ENCODE measurements at regions not wholly inside any gene's neighbourhood (a gene's known extent, or its start where the extent isn't known, plus 50 kb on each side); places are given as distances from the start of the nearest gene placed in this dataset.
"Not testable (repeated sequence)": the region's sequence is repeated elsewhere in the genome, so short reads cannot be mapped to it uniquely, and the experiment has no call there.

DNA sequence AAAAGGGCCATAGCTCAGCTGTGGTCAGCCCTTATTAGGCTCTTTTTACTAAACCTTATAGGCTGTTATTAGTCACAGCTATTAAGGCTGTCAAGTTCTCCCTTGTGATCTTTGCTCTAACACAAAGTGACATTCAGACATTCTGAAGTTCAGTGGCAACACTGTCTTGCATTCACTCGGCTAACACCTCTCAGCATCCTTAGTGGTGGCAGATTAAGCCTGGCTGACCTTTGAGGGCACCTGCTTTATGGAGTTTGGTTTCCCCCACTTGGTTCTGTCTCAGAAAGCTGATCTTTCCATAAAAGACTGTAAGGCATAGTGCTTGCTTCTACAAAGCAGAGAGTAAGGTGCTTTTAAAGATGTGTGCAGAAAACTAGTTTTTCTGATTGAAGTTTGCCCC, 677.4 kb upstream of the TMEM132C start:
- DNase-seq (ENCODE audit: low read depth): no peak

DNA sequence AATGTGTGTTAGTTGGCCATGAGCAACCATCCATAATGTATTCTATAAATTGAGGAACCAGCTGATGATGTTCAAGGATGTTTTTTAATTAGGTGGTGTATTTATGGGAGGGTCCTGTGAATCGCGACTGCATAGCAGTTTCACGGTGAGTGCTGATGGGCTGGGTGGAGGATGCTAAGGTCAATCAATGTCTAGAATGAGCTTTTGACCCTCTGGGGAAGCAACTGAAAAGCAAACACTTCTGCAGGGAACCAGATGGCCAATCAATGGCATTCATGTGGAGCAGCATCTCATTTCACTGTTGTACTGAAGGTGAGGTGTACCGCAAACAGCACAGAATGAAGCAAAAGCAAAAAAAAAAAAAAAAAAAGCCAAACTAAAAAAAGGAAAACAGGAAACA, 676.1 kb upstream of the TMEM132C start:
- no peak for DNase-seq (ENCODE audit: low read depth)

GRCh38 chr12:127592245-127592644, 674.7 kb upstream of the TMEM132C start:
- DNase-seq (ENCODE audit: low read depth): no peak

GRCh38 chr12:127594351-127594970, 672.5 kb upstream of the TMEM132C start:
- DNase-seq (ENCODE audit: low read depth): no peak

DNA sequence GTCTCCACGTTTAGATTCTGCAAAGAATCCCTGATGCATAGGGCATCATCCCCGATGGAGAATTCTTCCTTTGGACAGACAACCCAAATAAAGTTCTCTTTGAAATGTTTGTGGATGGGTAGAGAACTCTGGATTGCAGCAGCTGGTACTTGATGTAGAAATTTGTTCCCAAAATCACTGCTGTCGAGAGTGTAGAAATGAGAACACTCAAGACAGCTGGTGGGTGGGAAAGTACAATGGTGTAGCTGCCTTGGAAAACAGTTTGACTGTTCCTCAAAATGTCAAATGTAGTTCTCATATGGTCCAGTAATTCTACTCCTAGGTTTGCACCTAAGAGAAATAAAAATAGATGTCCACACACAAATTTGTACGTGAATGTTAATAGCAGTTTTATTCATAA, 671.5 kb upstream of the TMEM132C start:
- no peak for DNase-seq (ENCODE audit: low read depth)

- no peak for DNase-seq (ENCODE audit: low read depth)
Measured at GRCh38 chr12:127596891-127597290, 670.1 kb upstream of the TMEM132C start.

- DNase-seq (ENCODE audit: low read depth): no peak
Measured at GRCh38 chr12:127599436-127599835, 667.5 kb upstream of the TMEM132C start.

- no peak for DNase-seq (ENCODE audit: low read depth)
Measured at GRCh38 chr12:127600211-127600610, 666.8 kb upstream of the TMEM132C start.

GRCh38 chr12:127606476-127607015, 660.4 kb upstream of the TMEM132C start:
- no peak for DNase-seq (ENCODE audit: low read depth)

DNA sequence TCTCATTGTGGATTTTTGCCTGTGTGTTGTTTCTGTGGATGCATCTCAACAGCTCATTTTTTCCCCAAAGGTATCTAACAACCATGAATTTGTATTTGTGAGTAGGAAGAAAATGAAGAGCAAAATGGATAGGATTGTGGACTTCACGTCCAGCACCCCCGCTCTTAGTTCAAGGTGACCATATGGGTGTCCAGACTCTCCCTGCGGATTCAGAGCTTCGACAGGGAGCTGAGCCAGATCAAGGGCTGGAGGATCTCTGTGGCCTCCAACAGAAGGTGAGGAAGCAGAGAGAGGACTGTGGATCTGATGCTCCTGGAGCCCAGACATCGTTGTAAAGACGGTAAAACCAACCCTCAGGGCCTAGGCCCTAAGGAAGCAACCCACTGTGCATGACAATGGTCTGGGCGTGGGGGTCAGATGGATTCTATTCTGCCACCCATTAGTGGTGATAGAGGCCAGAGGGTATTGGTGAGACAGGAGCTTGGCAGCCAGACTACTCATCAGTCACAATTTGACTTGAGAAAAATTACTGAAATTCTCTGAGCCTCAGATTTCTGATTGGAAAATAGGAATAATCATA, 659.7 kb upstream of the TMEM132C start:
- DNase-seq (ENCODE audit: low read depth): no peak

DNA sequence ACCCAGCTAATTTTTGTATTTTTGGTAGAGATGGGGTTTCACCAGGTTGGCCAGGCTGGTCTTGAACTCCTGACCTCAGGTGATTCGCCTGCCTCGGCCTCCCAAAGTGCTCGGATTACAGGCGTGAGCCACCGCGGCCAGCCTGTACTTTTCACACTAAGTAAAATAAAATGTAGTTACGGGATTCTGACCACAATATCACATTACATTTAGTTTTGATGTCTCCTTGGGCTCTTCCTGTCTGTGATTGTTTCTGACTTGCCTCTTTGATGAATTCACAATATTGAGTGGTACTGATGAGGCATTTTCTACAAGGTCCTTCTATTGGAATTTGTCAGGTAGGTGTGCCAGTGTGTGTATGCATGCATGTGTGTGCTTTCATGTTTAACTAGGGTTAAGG, 658.6 kb upstream of the TMEM132C start:
- DNase-seq (ENCODE audit: low read depth): not testable (repeated sequence)

- DNase-seq (ENCODE audit: low read depth): no peak
Measured at GRCh38 chr12:127613056-127613455, 653.9 kb upstream of the TMEM132C start.

DNA sequence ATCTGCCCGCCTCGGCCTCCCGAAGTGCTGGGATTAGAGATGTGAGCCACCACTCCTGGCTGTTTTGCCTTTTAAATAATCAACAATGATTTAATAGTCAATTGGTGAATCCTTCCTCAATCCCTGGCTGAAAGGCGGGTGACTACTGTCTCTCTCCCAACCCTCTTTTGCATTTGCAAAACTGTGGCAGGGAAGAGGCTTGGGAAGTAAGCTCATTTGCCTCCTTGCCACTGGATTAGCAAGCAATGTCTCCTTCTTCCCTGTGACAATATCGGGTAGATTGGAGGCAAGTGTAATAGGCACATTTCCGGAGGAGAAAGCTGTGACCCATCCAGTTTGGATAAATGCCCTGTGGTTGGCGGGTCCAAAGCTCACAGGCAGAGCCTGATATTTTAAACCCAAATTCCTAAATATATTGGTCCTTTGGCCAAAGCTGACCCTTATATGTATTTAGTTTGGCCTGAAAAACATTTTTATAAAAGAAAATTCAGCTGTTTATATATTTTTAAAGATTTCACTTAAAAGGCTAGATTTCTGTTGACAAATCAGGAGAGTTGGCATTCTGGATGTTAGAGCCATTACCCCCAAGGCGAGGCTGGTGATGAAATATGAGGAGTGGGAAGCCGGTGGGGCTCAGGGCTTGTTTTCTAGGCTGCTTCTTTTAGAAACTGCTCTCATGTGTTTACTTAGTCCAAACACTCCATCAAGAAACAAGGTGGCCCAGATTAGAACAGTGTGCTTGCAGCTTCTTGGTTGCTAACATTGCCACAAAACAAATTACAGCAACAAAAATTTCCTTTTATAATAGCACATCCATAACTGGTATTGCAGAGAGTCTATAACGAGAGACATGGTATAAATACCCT, 646.9 kb upstream of the TMEM132C start:
- no peak for DNase-seq (ENCODE audit: low read depth)

DNA sequence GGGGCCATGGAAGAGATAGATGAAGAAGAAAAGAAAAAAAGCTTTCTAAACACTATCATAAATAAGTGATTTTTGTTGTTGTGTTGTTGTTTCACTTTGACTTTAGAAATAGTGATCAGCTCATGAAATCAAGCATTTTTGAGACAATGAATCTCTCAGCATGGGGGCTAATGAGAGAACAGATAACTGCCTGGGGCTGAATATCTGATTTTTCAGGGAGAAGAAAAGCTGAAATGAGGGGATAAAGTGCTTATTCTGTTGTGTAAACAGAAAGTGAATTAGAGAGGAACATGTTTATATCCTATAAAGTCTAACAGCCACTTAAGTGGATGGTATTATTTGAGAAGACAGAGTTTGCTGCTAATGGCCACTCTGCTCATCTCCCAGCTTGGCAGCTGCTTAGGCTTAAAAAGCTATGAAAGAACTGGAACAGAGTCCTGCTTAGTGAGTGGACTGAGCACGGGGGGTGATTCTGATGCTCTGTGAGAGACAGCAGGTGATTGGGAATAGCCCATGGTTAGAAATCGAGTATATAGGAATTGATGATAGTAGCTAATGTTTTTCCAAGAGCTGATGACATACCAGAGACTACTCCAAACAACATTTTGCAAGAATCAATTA, 646.1 kb upstream of the TMEM132C start:
- no peak for DNase-seq (ENCODE audit: low read depth)

GRCh38 chr12:127621366-127621765, 645.6 kb upstream of the TMEM132C start:
- no peak for DNase-seq (ENCODE audit: low read depth)

DNA sequence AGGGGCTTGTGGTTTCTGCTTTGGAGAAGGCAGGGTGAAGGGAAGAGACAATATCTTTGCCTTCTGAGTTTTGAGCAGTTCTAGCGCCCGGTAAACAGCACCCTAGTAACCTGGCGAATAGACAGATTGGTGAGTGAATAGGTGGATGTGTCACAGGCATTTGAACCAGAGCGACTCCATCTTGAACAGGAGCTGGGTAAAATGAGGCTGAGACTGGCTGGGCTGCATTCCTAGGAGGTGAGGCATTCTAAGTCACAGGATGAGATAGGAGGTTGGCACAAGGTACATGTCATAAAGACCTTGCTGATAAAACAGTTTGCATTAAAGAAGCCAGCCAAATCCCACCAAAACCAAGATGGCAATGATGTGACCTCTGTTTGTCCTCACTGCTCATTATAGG, 643.6 kb upstream of the TMEM132C start:
- DNase-seq (ENCODE audit: low read depth): no peak

GRCh38 chr12:127625176-127625771, 641.7 kb upstream of the TMEM132C start:
- no peak for DNase-seq (ENCODE audit: low read depth)

DNA sequence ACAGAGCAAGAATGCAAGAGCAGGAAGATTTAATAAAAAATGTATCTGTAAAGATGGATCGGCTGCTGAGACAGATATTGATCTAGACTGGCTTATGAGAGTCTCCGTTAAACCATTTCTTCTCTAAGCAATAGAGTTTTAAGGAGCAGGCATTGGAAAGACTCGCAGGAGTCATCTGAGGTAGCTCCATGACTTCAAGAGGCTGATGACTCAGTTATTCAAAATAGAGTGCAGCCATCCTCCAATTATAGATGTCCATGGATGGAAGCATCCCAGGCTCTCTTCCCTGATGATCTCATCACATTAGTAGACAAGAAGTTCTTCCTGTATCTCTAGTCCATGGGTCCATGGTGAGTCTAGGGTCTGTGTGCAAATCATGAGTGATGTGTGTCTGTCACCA, 638.3 kb upstream of the TMEM132C start:
- DNase-seq (ENCODE audit: low read depth): no peak

- DNase-seq (ENCODE audit: low read depth): no peak
Measured at GRCh38 chr12:127629066-127629820, 637.7 kb upstream of the TMEM132C start.

- DNase-seq (ENCODE audit: low read depth): no peak
Measured at GRCh38 chr12:127632461-127632860, 634.5 kb upstream of the TMEM132C start.

- DNase-seq (ENCODE audit: low read depth): no peak
Measured at GRCh38 chr12:127635838-127636237, 631.1 kb upstream of the TMEM132C start.
